ENCODE measurements at regions not wholly inside any gene's neighbourhood (a gene's known extent, or its start where the extent isn't known, plus 50 kb on each side); places are given as distances from the start of the nearest gene placed in this dataset.

GRCh38 chrX:94758130-94758529 lies 1084.1 kb downstream of the FAM133A start:
- no peaks in the 10 kb centered on the region for H4K20me1 ChIP-seq (ENCODE audit: control insufficient read depth, insufficient read depth, low read depth, low read length)
- no peaks in the 10 kb centered on the region for H3K9me3 ChIP-seq (ENCODE audit: control insufficient read depth, insufficient read depth, low read length)
- H3K36me3 ChIP-seq (ENCODE audit: control insufficient read depth, low read length): no peaks in the 10 kb centered on the region
- no peaks in the 10 kb centered on the region for H3K4me1 ChIP-seq (ENCODE audit: control insufficient read depth, low read length)
- H3K4me2 ChIP-seq (ENCODE audit: low read length): no peak overlapping the region
- TF ChIP-seq CTCF (IDR thresholded peaks at IDR 0.05; ENCODE audit: low read depth, low read length, poor library complexity, severe bottlenecking) (no peak), EZH2phosphoT487 (IDR thresholded peaks at IDR 0.05; ENCODE audit: borderline replicate concordance, low read length) (no peak)
- no peaks in the 10 kb centered on the region for H3K27me3 ChIP-seq (ENCODE audit: control insufficient read depth, low read length)
- no peak overlapping the region for H3K4me3 ChIP-seq (ENCODE audit: low read length)
- no peaks in the 10 kb centered on the region for H3F3A ChIP-seq (ENCODE audit: control insufficient read depth, insufficient read depth)
- H3K9me2 ChIP-seq (replicated peaks; ENCODE audit: control insufficient read depth, low read length): no peaks in the 10 kb centered on the region
- H3K79me2 ChIP-seq (ENCODE audit: control insufficient read depth, low read length): no peaks in the 10 kb centered on the region
- H3K27ac ChIP-seq (ENCODE audit: low read depth, low read length): no peak overlapping the region

DNA sequence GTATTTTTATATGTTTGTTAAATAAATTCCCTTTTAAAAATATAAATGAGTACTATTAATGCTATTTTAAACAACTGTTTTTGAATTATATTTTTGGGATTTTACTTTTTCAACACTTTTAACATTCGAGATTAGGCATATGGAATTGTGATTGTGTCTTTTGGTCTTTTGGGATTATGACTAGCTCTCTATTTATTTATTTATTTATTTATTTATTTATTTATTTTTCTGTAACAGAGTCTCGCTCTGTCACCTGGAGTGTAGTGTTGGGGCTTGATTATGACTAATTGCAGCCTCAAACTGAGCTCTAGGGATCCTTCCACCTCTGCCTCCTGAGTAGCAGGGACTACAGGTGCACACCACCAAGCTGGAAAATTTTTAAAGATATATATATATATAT lies 1101.6 kb downstream of the FAM133A start:
- no peaks in the 10 kb centered on the region for H3K4me1 ChIP-seq (ENCODE audit: control insufficient read depth, low read length)
- no peak overlapping the region for H3K4me2 ChIP-seq (ENCODE audit: low read length)
- no peak overlapping the region for H3K4me3 ChIP-seq (ENCODE audit: low read length)
- no peaks in the 10 kb centered on the region for H3K9me3 ChIP-seq (ENCODE audit: control insufficient read depth, insufficient read depth, low read length)
- H3K27ac ChIP-seq (ENCODE audit: low read depth, low read length): no peak overlapping the region
- no peaks in the 10 kb centered on the region for H4K20me1 ChIP-seq (ENCODE audit: control insufficient read depth, insufficient read depth, low read depth, low read length)
- H3F3A ChIP-seq (ENCODE audit: control insufficient read depth, insufficient read depth): no peaks in the 10 kb centered on the region
- H3K27me3 ChIP-seq (ENCODE audit: control insufficient read depth, low read length): no peaks in the 10 kb centered on the region
- no peaks in the 10 kb centered on the region for H3K36me3 ChIP-seq (ENCODE audit: control insufficient read depth, low read length)
- H3K79me2 ChIP-seq (ENCODE audit: control insufficient read depth, low read length): no peaks in the 10 kb centered on the region
- TF ChIP-seq CTCF (IDR thresholded peaks at IDR 0.05; ENCODE audit: low read depth, low read length, poor library complexity, severe bottlenecking) (no peak), EZH2phosphoT487 (IDR thresholded peaks at IDR 0.05; ENCODE audit: borderline replicate concordance, low read length) (no peak)
- H3K9me2 ChIP-seq (replicated peaks; ENCODE audit: control insufficient read depth, low read length): no peaks in the 10 kb centered on the region

DNA sequence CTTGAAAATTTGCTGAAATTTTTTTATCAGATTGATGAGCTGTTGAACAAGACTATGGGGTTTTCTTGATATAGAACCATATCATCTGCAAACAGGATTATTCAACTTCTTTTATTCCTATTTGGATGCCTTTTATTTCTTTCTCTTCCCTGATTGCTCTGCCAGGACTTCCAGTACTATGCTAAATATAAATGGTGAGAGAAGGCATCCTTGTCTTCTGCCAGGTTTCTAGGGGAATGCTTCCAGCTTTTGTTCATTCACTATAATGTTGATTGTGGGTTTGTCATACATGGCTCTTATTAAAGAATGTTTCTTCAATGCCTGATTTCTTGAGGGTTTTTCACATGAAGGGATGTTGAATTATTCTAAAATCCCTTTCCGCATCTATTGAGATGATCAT lies 1139.5 kb downstream of the FAM133A start:
- no peaks in the 10 kb centered on the region for H4K20me1 ChIP-seq (ENCODE audit: control insufficient read depth, insufficient read depth, low read depth, low read length)
- no peaks in the 10 kb centered on the region for H3K36me3 ChIP-seq (ENCODE audit: control insufficient read depth, low read length)
- H3K4me2 ChIP-seq (ENCODE audit: low read length): no peak overlapping the region
- no peaks in the 10 kb centered on the region for H3K4me1 ChIP-seq (ENCODE audit: control insufficient read depth, low read length)
- H3K9me3 ChIP-seq (ENCODE audit: control insufficient read depth, insufficient read depth, low read length): no peaks in the 10 kb centered on the region
- no peak overlapping the region for H3K4me3 ChIP-seq (ENCODE audit: low read length)
- TF ChIP-seq EZH2phosphoT487 (IDR thresholded peaks at IDR 0.05; ENCODE audit: borderline replicate concordance, low read length): no peak
- TF ChIP-seq CTCF (IDR thresholded peaks at IDR 0.05; ENCODE audit: low read depth, low read length, poor library complexity, severe bottlenecking): no peak
- H3K27ac ChIP-seq (ENCODE audit: low read depth, low read length): no peak overlapping the region
- H3K79me2 ChIP-seq (ENCODE audit: control insufficient read depth, low read length): no peaks in the 10 kb centered on the region
- no peaks in the 10 kb centered on the region for H3K27me3 ChIP-seq (ENCODE audit: control insufficient read depth, low read length)
- H3F3A ChIP-seq (ENCODE audit: control insufficient read depth, insufficient read depth): no peaks in the 10 kb centered on the region
- no peaks in the 10 kb centered on the region for H3K9me2 ChIP-seq (replicated peaks; ENCODE audit: control insufficient read depth, low read length)

- Histone ChIP-seq H3F3A (ENCODE audit: control insufficient read depth, insufficient read depth) (no peaks in the 10 kb centered on the region), H3K27me3 (ENCODE audit: control insufficient read depth, low read length) (no peaks in the 10 kb centered on the region), H3K4me2 (ENCODE audit: low read length) (no peak overlapping the region), H3K79me2 (ENCODE audit: control insufficient read depth, low read length) (no peaks in the 10 kb centered on the region), H3K4me3 (ENCODE audit: low read length) (no peak overlapping the region), H3K27ac (ENCODE audit: low read depth, low read length) (no peak overlapping the region), H3K4me1 (ENCODE audit: control insufficient read depth, low read length) (no peaks in the 10 kb centered on the region), H3K9me2 (replicated peaks; ENCODE audit: control insufficient read depth, low read length) (no peaks in the 10 kb centered on the region), H4K20me1 (ENCODE audit: control insufficient read depth, insufficient read depth, low read depth, low read length) (no peaks in the 10 kb centered on the region), H3K9me3 (ENCODE audit: control insufficient read depth, insufficient read depth, low read length) (no peaks in the 10 kb centered on the region), H3K36me3 (ENCODE audit: control insufficient read depth, low read length) (no peaks in the 10 kb centered on the region)
- TF ChIP-seq CTCF (IDR thresholded peaks at IDR 0.05; ENCODE audit: low read depth, low read length, poor library complexity, severe bottlenecking) (no peak), EZH2phosphoT487 (IDR thresholded peaks at IDR 0.05; ENCODE audit: borderline replicate concordance, low read length) (no peak)
Measured at GRCh38 chrX:94814216-94814615, 1140.2 kb downstream of the FAM133A start.

Data from DOHH2 (cell line).